Ovary (tissue), 3 donors: ENCODE measurements at regions not wholly inside any gene's neighbourhood (a gene's known extent, or its start where the extent isn't known, plus 50 kb on each side); places are given as distances from the start of the nearest gene placed in this dataset.

Source experiments
- EP300 ChIP-seq: sonication (generic); formaldehyde crosslinking; IDR thresholded peaks from one replicate; pipeline ENCODE4 v1.6.1; 2017; ENCODE audit warnings: antibody characterized with exemption
- POLR2A ChIP-seq: fragments of 450-650 bp; IDR thresholded peaks from one replicate; pipeline ENCODE4 v1.6.1; 2017; ENCODE audit warnings: antibody characterized with exemption, mild to moderate bottlenecking, moderate library complexity
- TF ChIP-seq, protein P1 (sequence below), 3 donors: fragments of 450-650 bp in 2 of 3; fragments of 200-600 bp in 1 of 3; IDR thresholded peaks; one replicate each; pipeline versions ENCODE4 v1.5.1 to v1.8.0; 2016 to 2022; ENCODE audit warnings: antibody characterized with exemption in 3 of 3, mild to moderate bottlenecking in 1 of 3
- donor health status: DM: no; HTN: no; CAD: no.

GRCh38 chr14:36426113-36426512 lies 93.9 kb downstream of the NKX2-1 start:
- TF ChIP-seq, protein P1, sequence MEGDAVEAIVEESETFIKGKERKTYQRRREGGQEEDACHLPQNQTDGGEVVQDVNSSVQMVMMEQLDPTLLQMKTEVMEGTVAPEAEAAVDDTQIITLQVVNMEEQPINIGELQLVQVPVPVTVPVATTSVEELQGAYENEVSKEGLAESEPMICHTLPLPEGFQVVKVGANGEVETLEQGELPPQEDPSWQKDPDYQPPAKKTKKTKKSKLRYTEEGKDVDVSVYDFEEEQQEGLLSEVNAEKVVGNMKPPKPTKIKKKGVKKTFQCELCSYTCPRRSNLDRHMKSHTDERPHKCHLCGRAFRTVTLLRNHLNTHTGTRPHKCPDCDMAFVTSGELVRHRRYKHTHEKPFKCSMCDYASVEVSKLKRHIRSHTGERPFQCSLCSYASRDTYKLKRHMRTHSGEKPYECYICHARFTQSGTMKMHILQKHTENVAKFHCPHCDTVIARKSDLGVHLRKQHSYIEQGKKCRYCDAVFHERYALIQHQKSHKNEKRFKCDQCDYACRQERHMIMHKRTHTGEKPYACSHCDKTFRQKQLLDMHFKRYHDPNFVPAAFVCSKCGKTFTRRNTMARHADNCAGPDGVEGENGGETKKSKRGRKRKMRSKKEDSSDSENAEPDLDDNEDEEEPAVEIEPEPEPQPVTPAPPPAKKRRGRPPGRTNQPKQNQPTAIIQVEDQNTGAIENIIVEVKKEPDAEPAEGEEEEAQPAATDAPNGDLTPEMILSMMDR (IDR thresholded peaks at IDR 0.05), result no peak
- no peak for TF ChIP-seq POLR2A
- no peak for TF ChIP-seq EP300
